Mesodermal cell (in vitro differentiated cells): ENCODE measurements at regions not wholly inside any gene's neighbourhood (a gene's known extent, or its start where the extent isn't known, plus 50 kb on each side); places are given as distances from the start of the nearest gene placed in this dataset.

Experiments
- H3K27ac ChIP-seq: 2 replicates; pipeline ENCODE4 v1.7.0; 2013; ENCODE audit warnings: mild to moderate bottlenecking, low read depth, low read length, moderate library complexity; ENCODE audit not compliant: severe bottlenecking
- H3K36me3 ChIP-seq: 2 replicates; pipeline ENCODE4 v1.7.1; 2013; ENCODE audit warnings: mild to moderate bottlenecking, low read length, moderate library complexity; ENCODE audit not compliant: control insufficient read depth, insufficient read depth
- H3K4me1 ChIP-seq: one replicate; pipeline ENCODE4 v1.7.1; 2013; ENCODE audit warnings: mild to moderate bottlenecking, low read length; ENCODE audit not compliant: insufficient read depth, control insufficient read depth, poor library complexity, severe bottlenecking
- H3K4me3 ChIP-seq: 2 replicates; pipeline ENCODE4 v1.7.0; 2013; ENCODE audit warnings: low read length, control low read depth, mild to moderate bottlenecking; ENCODE audit not compliant: insufficient read depth, poor library complexity, severe bottlenecking; ENCODE audit errors: extremely low read depth
- H3K9me3 ChIP-seq: 2 replicates; pipeline ENCODE4 v1.7.1; 2013; ENCODE audit warnings: mild to moderate bottlenecking, low read length, moderate library complexity; ENCODE audit not compliant: control insufficient read depth
- WGBS, 2 experiments: methylation state at CpG; one replicate each; pipeline ENCODE4 v1.1.5; 2013; ENCODE audit warnings: missing lambda C conversion rate in 2 of 2; ENCODE audit not compliant: insufficient coverage in 2 of 2; 5-methylcytosine and 5-hydroxymethylcytosine counted together

DNA sequence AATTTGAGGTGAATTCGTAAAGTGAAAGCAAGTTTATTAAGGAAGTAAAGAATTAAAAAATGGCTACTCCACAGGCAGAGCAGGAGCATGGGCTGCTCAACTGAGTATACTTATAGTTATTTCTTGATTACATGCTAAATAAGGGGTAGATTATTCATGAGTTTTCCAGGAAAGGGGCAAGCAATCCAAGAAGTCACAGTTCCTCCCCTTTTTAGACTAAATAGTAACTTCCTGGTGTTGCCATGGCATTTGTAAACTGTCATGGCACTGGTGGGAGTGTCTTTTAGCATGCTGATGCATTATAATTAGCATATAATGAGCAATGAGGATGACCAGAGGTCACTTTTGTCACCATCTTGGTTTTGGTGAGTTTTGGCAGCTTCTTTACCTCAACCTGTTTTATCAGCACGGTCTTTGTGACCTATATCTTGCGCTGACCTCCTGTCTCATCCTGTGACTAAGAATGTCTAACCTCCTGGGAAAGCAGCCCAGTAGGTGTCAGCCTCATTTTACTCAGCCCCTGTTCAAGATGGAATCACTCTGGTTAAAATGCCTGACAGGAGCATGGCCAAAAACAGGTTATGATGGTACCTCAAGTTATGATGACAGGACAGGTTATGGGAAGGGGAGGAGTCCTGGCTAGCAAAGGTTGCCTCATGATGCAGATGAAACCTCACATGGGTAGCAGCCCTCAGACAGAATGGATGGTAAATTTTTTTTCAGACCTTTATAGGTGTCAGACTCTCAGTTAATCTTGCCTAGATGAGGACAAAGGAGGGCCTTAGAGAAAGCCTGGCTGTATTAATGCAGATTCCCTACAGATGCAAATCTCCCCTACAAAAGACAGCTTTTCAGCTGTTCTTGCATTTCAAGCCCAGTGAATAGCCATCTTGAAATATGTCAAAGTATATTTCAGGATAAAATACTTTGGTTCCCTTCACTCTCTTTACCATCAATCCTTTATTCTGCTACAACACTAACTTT is 49.7 kb downstream of the SIPA1L2 start:
- H3K9me3 ChIP-seq, result no peaks in the 10 kb centered on the region
- H3K4me3 ChIP-seq, result no peak overlapping the region
- WGBS, 2 experiments, result 100% methylated on average over 2 to 3 of the region's 3 CpGs
- H3K36me3 ChIP-seq, result peaks cover 23% of the 10 kb centered on the region
- peak overlapping the region; percentile 83 for H3K27ac ChIP-seq
- peaks cover 41% of the 10 kb centered on the region for H3K4me1 ChIP-seq

DNA sequence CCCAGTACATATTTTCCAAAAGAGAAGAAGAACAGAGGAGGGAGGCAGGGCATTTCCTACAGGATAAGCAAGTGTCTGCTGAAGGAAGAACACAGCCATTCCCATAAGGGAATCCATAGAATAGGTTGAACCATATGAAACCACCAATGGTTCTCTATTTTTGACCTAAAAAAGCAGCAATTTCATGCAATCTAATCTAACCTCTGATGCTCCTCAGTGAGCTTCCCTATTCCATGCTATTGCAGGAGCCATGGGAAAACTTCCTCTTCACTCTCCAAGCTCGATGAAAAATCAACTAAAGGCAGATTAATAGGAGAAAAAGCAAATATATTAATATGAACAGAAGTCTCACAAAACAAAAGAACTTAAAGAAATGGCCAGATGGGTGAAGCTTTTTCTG is 50.5 kb downstream of the SIPA1L2 start:
- Histone ChIP-seq H3K36me3 (peaks cover 23% of the 10 kb centered on the region), H3K4me3 (no peak overlapping the region), H3K27ac (peak overlapping the region; percentile 83), H3K9me3 (no peaks in the 10 kb centered on the region), H3K4me1 (peaks cover 48% of the 10 kb centered on the region)
- WGBS, 2 experiments, result no CpG with 5 or more reads among the region's 1 CpG

DNA sequence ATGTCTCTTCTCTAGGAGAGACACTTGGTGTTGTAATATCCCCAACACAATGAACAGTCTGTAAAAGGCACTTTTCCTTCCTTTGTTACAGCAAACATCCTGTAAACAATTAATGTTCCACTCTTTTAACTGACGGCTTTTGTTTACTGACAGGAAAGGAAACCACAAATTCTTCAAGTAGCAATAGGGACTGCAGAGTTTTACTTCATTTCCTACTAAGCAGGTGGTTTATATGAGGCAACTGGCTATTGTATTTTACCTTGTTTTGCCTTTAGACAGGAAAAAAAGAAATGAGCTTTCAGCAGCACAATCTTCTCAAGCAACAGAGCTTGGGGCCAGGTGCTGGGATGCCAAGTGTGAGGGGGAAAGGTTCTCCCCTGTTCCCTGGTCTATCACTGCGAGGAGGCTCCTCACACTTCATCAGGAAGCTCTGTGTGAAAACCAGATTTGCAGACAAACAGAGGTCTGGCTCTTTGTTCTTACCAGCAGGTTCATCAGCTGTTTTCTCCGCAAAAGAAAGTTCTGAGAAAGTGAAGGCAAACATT is 51.2 kb downstream of the SIPA1L2 start:
- whole genome bisulfite sequencing, 2 experiments, result 7 to 27% methylated on average over 1 to 2 of the region's 3 CpGs
- Histone ChIP-seq H3K36me3 (peaks cover 26% of the 10 kb centered on the region), H3K4me1 (peaks cover 48% of the 10 kb centered on the region), H3K4me3 (no peak overlapping the region), H3K27ac (peak overlapping the region; percentile 83), H3K9me3 (no peaks in the 10 kb centered on the region)

DNA sequence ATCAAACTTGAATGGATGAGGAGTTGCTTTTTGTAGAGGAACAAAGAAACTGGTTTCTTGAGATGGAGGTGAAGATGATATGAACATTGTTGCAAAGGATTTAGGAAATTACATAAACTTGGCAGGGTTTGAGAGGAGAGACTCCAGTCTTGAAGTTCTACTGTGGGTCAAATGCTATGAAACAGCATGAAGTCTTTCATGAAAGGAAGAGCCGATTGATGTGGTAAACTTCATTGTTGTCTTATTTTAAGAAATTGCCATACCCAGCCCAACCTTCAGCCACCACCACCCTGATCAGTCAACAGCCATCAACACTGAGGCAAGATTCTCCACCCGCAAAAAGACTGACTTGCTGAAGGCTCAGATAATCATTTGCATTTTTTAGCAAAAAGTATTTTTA is 52.2 kb downstream of the SIPA1L2 start:
- Histone ChIP-seq H3K36me3 (peaks cover 33% of the 10 kb centered on the region), H3K9me3 (no peaks in the 10 kb centered on the region), H3K4me3 (no peak overlapping the region), H3K27ac (no peak overlapping the region), H3K4me1 (peaks cover 48% of the 10 kb centered on the region)
- no CpG with 5 or more reads among the region's 2 CpGs for WGBS, 2 experiments

DNA sequence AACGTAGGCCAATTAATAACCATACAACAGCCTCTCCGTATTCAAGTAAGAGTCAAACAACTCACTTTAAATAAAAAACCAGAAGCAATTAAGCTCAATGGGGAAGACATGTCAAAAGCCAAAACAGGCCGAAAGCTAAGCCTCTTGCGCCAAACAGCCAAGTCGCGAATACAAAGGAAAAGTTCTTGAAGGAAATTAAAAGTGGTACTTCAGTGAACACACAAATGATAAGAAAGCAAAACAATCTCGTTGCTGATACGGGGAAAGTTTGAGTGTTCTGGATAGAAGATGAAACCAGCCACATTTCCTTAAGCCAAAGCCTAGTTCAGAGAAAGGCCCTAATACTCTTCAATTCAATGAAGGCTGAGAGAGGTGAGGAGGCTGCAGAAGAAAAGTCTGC is 53.4 kb downstream of the SIPA1L2 start:
- peaks cover 48% of the 10 kb centered on the region for H3K4me1 ChIP-seq
- no peak overlapping the region for H3K27ac ChIP-seq
- 75 to 82% methylated on average over 5 to 7 of the region's 8 CpGs for WGBS, 2 experiments
- H3K9me3 ChIP-seq, result no peaks in the 10 kb centered on the region
- peaks cover 34% of the 10 kb centered on the region for H3K36me3 ChIP-seq
- no peak overlapping the region for H3K4me3 ChIP-seq

DNA sequence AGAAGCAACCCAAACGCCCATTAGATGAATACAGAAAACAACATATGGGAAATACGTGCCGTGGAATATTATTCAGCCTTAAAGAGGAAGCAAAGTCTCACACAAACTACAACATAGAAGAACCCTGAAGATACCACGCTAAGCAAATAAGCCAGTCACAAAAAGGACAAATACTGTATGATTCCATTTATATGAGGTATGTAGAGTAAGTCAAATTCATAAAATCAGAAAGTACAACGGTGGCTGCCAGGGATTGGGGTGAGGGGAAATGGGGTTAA is 54.2 kb downstream of the SIPA1L2 start:
- H3K4me3 ChIP-seq, result no peak overlapping the region
- WGBS, 2 experiments, result 93 to 100% methylated on average over 1 of the region's 5 CpGs
- no peaks in the 10 kb centered on the region for H3K9me3 ChIP-seq
- peaks cover 38% of the 10 kb centered on the region for H3K36me3 ChIP-seq
- H3K4me1 ChIP-seq, result peaks cover 43% of the 10 kb centered on the region
- peak overlapping the region; percentile 24 for H3K27ac ChIP-seq

DNA sequence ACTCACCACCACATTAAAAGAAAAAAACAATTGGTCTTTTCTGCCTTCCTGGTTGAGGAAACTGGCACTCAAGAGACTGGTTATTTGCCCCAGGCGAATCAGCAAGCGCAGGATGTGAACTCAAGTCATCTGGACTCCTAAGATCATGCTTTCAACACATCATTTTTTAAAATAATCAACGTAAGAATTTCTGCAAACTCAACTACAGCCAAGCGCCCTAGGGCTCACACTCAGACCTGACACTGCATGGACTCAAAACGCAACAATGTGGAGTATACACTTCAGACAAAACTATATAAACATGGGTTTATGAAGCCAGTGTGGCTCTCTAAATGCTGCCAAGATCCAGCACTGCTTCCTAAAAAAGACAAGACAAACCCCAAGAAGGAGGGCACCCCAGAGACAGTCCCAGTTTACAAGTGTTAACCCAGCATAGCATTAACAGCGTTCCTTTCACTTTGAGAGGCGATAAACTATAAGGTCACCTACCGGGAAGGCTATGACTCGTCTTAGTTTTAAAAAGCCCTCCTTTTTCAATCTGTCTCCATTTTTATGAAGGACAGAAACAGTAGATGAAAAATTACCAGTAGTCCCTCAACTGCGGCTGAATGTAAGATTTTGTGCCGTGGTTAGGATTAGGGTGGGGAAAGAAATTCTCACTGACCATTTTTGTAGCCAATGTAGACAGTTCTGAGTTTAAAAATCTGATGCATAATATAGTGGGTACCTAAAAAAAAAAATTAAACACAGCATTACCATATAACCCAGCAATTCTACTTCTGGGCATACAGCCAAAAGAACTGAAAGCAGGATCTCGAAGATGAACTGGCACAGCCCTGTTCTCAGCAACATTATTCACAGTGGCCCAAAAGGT is 54.8 kb downstream of the SIPA1L2 start:
- Histone ChIP-seq H3K27ac (peak overlapping the region; percentile 26), H3K4me3 (no peak overlapping the region), H3K4me1 (peaks cover 37% of the 10 kb centered on the region), H3K36me3 (peaks cover 38% of the 10 kb centered on the region), H3K9me3 (no peaks in the 10 kb centered on the region)
- WGBS, 2 experiments, result 87 to 88% methylated on average over 7 to 12 of the region's 12 CpGs

DNA sequence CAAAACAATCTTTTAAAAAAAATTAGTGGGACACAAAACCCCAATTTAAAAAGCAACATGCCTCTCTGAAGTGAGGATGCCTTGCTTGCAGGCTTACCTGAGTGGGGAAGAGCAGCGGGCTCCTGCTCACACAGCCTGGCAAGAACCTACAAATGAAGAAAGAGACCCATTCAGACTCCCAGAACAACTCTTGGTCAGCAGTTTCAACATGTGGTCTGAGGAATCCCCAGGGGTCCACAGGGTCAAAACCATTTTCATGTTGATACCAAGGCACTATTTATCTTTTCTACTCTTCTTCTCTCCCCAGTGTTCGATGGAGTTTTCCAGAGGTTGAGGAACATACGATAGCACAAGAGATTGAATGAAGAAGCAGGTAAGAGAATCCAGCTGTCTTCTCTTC is 55.9 kb downstream of the SIPA1L2 start:
- 88% methylated on average over 1 of the region's 3 CpGs; no CpG with 5 or more reads in 1 of the 2 experiments for WGBS, 2 experiments
- Histone ChIP-seq H3K4me3 (no peak overlapping the region), H3K36me3 (peaks cover 38% of the 10 kb centered on the region), H3K27ac (no peak overlapping the region), H3K9me3 (no peaks in the 10 kb centered on the region), H3K4me1 (peaks cover 27% of the 10 kb centered on the region)

DNA sequence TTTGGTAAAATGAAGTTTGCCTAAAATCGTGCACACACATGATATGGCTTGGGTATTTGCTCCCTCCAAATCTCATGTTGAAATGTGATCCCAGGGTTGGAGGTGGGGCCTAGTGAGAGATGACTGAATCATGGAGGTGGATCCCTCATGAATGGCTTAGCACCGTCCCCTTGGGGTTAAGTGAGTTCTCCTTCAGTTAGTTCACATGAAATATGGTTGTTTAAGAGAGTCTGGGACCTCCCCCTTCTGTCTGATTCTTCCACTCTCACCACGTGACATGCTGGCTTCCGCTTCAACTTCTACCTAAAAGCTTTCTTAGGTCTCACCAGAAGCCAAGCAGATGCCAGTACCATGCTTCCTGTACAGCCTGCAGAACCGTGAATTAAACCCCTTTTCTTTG is 58.4 kb downstream of the SIPA1L2 start:
- peaks cover 27% of the 10 kb centered on the region for H3K4me1 ChIP-seq
- no peak overlapping the region for H3K27ac ChIP-seq
- H3K4me3 ChIP-seq, result no peak overlapping the region
- H3K9me3 ChIP-seq, result no peaks in the 10 kb centered on the region
- 90 to 93% methylated on average over 3 to 4 of the region's 5 CpGs for WGBS, 2 experiments
- peaks cover 45% of the 10 kb centered on the region for H3K36me3 ChIP-seq

DNA sequence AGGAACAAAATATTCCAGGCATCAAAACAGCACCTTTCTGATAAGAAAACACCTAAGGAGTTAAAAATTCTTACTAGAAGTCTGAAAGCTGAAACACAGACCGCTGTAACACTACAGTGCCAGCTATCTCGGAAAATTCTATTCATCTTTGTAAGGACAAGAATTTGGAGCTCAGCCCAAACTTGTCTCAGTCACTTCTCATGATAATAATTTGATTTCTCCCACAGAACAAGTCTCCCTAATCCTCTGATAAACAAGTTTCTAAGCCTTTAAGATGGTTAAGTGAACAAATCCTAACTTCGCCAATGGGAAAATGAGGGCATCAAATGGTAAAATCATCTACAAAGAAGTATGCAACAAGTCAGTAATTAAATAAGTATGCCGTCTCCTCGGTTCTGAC is 59.9 kb downstream of the SIPA1L2 start:
- H3K36me3 ChIP-seq, result peaks cover 37% of the 10 kb centered on the region
- no peak overlapping the region for H3K4me3 ChIP-seq
- no peaks in the 10 kb centered on the region for H3K9me3 ChIP-seq
- H3K27ac ChIP-seq, result no peak overlapping the region
- peaks cover 34% of the 10 kb centered on the region for H3K4me1 ChIP-seq
- WGBS, 2 experiments, result 86 to 96% methylated on average over 2 to 3 of the region's 5 CpGs
